ENCODE measurements at regions not wholly inside any gene's neighbourhood (a gene's known extent, or its start where the extent isn't known, plus 50 kb on each side); places are given as distances from the start of the nearest gene placed in this dataset.
A peak's percentile ranks its signal among the peaks of the same experiment; 100 is the strongest.
"Not testable (repeated sequence)": the region's sequence is repeated elsewhere in the genome, so short reads cannot be mapped to it uniquely, and the experiment has no call there.

- intact Hi-C loops (cut with DNase I), result no loop called here
- ATAC-seq (ENCODE audit: poor library complexity), result no peak
- no peak for DNase-seq
Measured at GRCh38 chr9:104319198-104319597, 184.9 kb upstream of the OR13F1 start.

DNA sequence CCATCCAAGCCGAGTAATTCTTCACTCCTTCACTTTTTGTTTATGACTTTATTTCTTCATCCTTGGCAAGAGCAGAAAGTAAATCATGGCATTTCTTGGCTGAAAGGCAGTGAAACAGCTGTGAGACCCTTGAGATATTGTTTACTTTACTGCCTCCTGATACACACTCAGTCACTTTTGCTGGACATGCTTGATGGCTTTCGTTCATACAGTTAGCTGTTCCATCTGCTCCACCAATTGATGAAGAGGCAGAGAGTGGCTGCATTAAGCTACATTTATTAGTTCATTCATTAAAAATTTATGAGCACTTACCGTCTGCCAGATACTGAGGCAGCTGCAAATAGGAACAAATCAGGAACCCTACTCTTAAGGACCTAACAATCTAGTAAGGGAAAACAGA, 184.4 kb upstream of the OR13F1 start:
- intact Hi-C loops (cut with DNase I), result no loop called here
- no peak for ATAC-seq (ENCODE audit: poor library complexity)

DNA sequence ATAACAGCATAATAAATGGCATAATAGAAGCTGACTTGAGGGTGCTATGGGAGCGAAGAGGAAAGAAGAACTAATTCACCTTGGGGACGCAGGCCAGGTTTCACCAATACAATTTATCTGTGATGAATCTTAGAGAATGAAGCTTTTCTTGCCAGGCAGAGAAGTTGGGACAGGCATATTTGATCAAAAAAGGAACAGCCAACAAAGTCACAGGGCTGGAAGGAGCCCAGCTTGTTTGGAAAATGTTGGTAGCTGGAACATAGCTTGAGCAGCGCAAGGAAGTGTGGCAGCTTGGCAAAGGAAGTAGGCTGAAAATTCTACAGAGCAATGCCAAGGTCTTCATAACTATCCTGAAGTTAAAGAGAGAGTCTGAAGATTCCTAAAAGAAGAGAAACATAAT, 181.5 kb upstream of the OR13F1 start:
- DNase-seq (no peak), ATAC-seq (ENCODE audit: poor library complexity) (no peak)
- intact Hi-C loops (cut with DNase I), result no loop called here

More for the DNA sequence above, 184.4 kb upstream of the OR13F1 start:
- DNase-seq, result no peak

GRCh38 chr9:104323967-104324694, 179.9 kb upstream of the OR13F1 start:
- intact Hi-C loops (cut with DNase I); ATAC-seq (ENCODE audit: poor library complexity); DNase-seq: not testable (repeated sequence)

GRCh38 chr9:104326912-104327311, 177.2 kb upstream of the OR13F1 start:
- ATAC-seq (ENCODE audit: poor library complexity), result no peak
- intact Hi-C loops (cut with DNase I), result no loop called here

DNA sequence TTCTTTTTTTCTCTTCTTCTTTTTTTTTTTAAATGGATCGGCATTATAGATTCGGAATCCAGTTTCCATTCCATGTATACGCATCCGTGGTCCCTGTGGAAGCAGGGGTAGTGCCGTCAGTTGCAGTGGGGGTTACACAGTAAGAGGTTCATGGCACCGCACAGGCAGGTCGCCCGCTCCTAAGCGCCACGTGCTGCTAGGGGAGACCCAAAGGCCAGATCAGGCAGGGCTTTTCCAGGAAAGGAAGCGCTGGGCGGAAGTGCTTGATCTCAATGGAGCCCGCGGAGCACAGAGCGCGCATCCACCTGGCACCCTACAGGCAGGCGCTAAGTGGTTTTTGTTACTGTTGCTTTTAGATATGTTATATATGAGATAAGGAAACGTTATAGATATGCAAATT, 174.8 kb upstream of the OR13F1 start:
- ATAC-seq (ENCODE audit: poor library complexity), result no peak
- intact Hi-C loops (cut with DNase I), result no loop called here
- DNase-seq, result no peak

More at GRCh38 chr9:104326912-104327311, 177.2 kb upstream of the OR13F1 start:
- no peak for DNase-seq

GRCh38 chr9:104330841-104331240, 173.2 kb upstream of the OR13F1 start:
- DNase-seq, result no peak
- intact Hi-C loops (cut with DNase I), result no loop called here
- ATAC-seq (ENCODE audit: poor library complexity), result no peak

GRCh38 chr9:104334549-104334948, 169.5 kb upstream of the OR13F1 start:
- DNase-seq (no peak), ATAC-seq (ENCODE audit: poor library complexity) (no peak)
- intact Hi-C loops (cut with DNase I), result no loop called here

DNA sequence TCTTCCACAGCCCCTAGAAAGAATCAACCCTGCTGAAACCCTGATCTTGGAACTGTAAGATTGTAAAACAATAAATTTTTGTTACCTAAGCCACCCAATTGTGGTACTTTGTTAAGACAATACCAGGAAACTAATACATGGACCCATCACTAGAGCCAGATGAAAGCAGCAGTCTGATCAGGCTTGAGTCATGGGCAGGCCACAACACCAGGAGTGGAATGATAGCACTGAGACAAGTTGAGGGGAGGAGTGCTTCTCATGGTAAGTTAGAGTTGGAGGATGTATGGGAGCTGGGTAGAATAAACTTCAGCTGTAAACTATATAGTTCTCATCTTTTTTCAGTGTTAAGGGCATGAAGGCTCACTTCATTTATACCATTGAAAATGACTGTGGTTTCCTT, 164.4 kb upstream of the OR13F1 start:
- no peak for DNase-seq
- no peak for ATAC-seq (ENCODE audit: poor library complexity)
- intact Hi-C loops (cut with DNase I), result no loop called here

DNA sequence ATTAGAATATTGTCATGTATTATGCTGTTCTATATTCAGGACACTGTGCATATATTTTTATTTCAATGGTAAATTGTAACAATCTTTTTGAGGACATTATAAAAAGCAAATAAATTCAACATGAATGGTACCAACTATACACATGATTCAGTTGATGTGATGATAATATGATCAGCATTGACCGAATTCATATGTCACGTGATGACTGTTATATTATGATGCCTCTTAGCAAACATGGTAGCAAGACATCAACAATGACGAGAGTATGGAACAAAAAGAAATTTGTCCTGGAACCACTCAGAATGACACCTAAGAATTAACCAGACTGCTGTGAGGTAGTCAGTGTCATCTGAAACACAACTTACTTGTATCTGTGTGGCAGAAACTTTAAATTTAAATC, 161.5 kb upstream of the OR13F1 start:
- intact Hi-C loops (cut with DNase I), result no loop called here
- ATAC-seq (ENCODE audit: poor library complexity) (no peak), DNase-seq (no peak)

- intact Hi-C loops (cut with DNase I), result no loop called here
- ATAC-seq (ENCODE audit: poor library complexity) (no peak), DNase-seq (no peak)
Measured at GRCh38 chr9:104345061-104345460, 159.0 kb upstream of the OR13F1 start.

GRCh38 chr9:104350541-104350940, 153.5 kb upstream of the OR13F1 start:
- DNase-seq (no peak), ATAC-seq (ENCODE audit: poor library complexity) (no peak)
- intact Hi-C loops (cut with DNase I), result no loop called here

GRCh38 chr9:104351726-104352125, 152.3 kb upstream of the OR13F1 start:
- no peak for ATAC-seq (ENCODE audit: poor library complexity)
- intact Hi-C loops (cut with DNase I), result no loop called here
- no peak for DNase-seq

DNA sequence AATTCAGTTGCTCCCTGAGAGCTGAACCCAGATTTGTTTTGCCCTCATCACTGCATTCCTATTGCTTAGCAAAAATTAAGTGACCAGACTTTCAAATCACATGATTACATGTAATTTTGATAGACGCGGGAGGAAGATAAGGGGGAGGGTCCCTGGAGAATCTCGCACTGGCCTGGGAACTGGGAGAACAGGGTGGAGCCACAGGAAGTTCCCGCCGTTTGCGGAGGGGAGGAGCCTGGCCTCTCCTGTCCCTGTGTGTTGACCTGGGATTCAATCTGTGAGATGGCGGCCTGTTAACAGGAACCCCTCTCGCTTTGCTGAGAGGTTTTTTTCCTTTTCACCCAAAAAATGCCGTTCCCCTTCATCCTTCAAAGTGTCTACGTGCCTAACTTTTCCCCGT, 142.9 kb upstream of the OR13F1 start:
- ATAC-seq (ENCODE audit: poor library complexity) (no peak), DNase-seq (no peak)
- intact Hi-C loops (cut with DNase I), result no loop called here

GRCh38 chr9:104362912-104363472, 141.1 kb upstream of the OR13F1 start:
- ATAC-seq (ENCODE audit: poor library complexity) (no peak), DNase-seq (no peak)
- intact Hi-C loops (cut with DNase I), result no loop called here

DNA sequence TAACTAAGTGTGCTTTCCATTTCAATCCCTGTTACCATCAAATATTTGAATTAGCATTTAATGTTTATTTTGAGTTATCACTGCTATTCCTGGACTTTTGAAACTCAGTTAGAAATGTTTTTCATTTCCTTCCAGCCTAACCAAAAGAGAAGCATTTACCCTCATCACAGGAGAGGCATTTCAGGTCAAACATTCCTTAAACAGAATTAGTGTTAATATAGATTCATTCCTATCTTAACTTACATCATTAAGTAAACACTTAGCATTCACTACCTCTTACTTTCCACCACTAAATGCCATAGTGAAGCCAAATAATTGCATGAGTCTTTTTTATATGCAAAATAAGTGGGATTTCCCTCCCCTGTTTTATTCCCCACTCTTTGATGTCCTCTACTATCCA, 136.6 kb upstream of the OR13F1 start:
- ATAC-seq (ENCODE audit: poor library complexity) (no peak), DNase-seq (no peak)
- intact Hi-C loops (cut with DNase I), result no loop called here

DNA sequence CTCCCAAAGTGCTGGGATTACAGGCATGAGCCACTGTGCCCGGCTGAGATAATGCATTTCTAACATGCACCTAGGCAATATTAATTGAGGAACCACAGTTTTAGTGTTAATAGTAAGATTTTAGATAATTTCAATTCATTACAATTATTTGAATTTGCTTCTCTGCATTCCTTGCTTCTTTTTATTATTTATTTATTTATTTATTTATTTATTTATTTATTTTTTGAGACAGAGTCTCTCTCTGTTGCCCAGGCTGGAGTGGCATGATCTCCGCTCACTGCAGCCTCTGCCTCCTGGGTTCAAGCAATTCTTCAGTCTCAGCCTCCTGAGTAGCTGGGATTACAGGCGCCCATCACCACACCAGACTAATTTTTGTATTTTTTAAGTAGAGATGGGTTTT, 135.7 kb upstream of the OR13F1 start:
- ATAC-seq (ENCODE audit: poor library complexity); DNase-seq; intact Hi-C loops (cut with DNase I): not testable (repeated sequence)

DNA sequence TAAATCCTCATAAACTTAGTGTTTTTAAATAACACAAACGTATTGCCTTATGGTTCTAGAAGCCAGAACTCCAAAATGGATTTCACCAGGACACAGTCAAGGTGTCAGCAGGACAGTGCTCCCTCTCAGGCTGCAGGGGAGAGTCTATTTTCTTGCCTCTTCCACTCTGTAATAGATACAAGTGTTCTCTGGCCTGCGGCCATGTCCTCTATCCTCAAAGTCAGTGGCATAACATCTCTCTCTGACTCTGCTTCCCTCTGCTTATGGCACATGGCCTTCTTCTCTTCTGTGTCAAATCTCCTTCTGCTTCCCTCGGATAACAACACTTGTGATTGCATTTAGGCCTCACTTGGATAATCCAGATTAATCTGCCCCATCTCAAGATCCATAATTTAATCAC, 129.4 kb upstream of the OR13F1 start:
- DNase-seq (peak; percentile 49), ATAC-seq (ENCODE audit: poor library complexity) (peak; percentile 79)
- intact Hi-C loops (cut with DNase I), result no loop called here

DNA sequence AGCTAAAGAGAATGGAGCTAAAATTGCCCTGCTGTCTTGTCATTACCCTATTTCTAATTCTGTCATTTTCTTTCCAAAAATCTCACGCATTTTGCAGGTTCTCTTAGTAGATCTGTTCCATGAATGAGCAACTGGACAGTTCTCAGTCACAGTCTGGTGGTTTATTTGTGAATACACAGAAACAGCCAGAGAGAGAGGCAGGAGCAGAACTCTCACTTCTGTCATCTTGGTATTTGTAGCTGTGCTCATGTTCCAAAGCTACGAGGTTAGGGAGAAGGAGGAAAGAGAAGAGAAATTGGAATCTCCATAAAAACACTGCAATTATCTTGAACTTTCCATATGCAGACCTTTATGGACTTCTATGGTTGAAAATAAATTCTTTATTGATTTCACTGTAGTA, 118.0 kb upstream of the OR13F1 start:
- DNase-seq, result no peak
- intact Hi-C loops (cut with DNase I), result loop anchor here (5.0 to 10.0 kb wide), 2 partner anchors 211 to 989 kb away; no protein-coding TSS in a partner anchor
- no peak for ATAC-seq (ENCODE audit: poor library complexity)

- intact Hi-C loops (cut with DNase I), result loop anchor here (5.0 to 10.0 kb wide), 2 partner anchors 212 to 989 kb away; no protein-coding TSS in a partner anchor
Measured at GRCh38 chr9:104386425-104387069, 117.5 kb upstream of the OR13F1 start.

More at GRCh38 chr9:104386425-104387069, 117.5 kb upstream of the OR13F1 start:
- DNase-seq, result no peak
- ATAC-seq (ENCODE audit: poor library complexity), result no peak

Measured in Right ventricle myocardium superior (tissue), 1 donor.